AG04449 (cell line): ENCODE measurements at regions not wholly inside any gene's neighbourhood (a gene's known extent, or its start where the extent isn't known, plus 50 kb on each side); places are given as distances from the start of the nearest gene placed in this dataset.

Experiments used
- CTCF ChIA-PET: fragments of 350-600 bp; formaldehyde crosslinking; extraction: SDS; loops from one replicate; lab custom pipeline; 2021; ENCODE audit warnings: antibody characterized with exemption; lab: Yijun Ruan, JAX
- POLR2A ChIA-PET: fragments of 400-600, 350-600 bp; formaldehyde crosslinking; extraction: SDS; loops from one replicate; lab custom pipeline; 2020; ENCODE audit warnings: antibody characterized with exemption, inconsistent platforms; lab: Yijun Ruan, JAX
- DNase-seq: peaks from one replicate; pipeline ENCODE4 v3.0.0-alpha.2; 2010; ENCODE audit warnings: low read depth, low spot score
- H3K4me3 ChIP-seq: 2 replicates; pipeline ENCODE4 v1.5.1; 2011; ENCODE audit warnings: low read depth, mild to moderate bottlenecking, control low read depth, low read length
- CTCF ChIP-seq: IDR thresholded peaks from one replicate; pipeline ENCODE4 v1.5.1; 2011; ENCODE audit warnings: mild to moderate bottlenecking, moderate library complexity, low read length, control low read depth, inconsistent platforms; ENCODE audit not compliant: insufficient read depth; ENCODE audit errors: missing control alignments

GRCh38 chr2:122851972-122852531, 1096.6 kb downstream of the TSN start:
- ChIA-PET POLR2A (no interaction called here), CTCF (no interaction called here)
- no peak for TF ChIP-seq CTCF
- no peak overlapping the region for H3K4me3 ChIP-seq
- DNase-seq, result no peak

- no peak for DNase-seq
- ChIA-PET POLR2A (no interaction called here), CTCF (no interaction called here)
- no peak for TF ChIP-seq CTCF
- no peak overlapping the region for H3K4me3 ChIP-seq
Measured at GRCh38 chr2:122856696-122857095, 1101.2 kb downstream of the TSN start.

GRCh38 chr2:122858075-122858702, 1102.7 kb downstream of the TSN start:
- no peak for DNase-seq
- no peak for TF ChIP-seq CTCF
- ChIA-PET POLR2A (no interaction called here), CTCF (no interaction called here)
- H3K4me3 ChIP-seq, result no peak overlapping the region

GRCh38 chr2:122858813-122859212, 1103.4 kb downstream of the TSN start:
- DNase-seq, result no peak
- ChIA-PET CTCF (no interaction called here), POLR2A (no interaction called here)
- no peak for TF ChIP-seq CTCF
- H3K4me3 ChIP-seq, result no peak overlapping the region

GRCh38 chr2:122859260-122859659, 1103.8 kb downstream of the TSN start:
- DNase-seq, result no peak
- CTCF ChIA-PET, result no interaction called here
- H3K4me3 ChIP-seq, result no peak overlapping the region
- POLR2A ChIA-PET, result no interaction called here
- no peak for TF ChIP-seq CTCF

- CTCF ChIA-PET, result no interaction called here
- H3K4me3 ChIP-seq, result no peak overlapping the region
- TF ChIP-seq CTCF, result no peak
- DNase-seq, result no peak
- POLR2A ChIA-PET, result no interaction called here
Measured at GRCh38 chr2:122863532-122863931, 1108.1 kb downstream of the TSN start.
